Skeletal muscle satellite cell (primary cell): ENCODE measurements at regions not wholly inside any gene's neighbourhood (a gene's known extent, or its start where the extent isn't known, plus 50 kb on each side); places are given as distances from the start of the nearest gene placed in this dataset.

Experiments
- H3K27me3 ChIP-seq: 2 replicates; pipeline ENCODE4 v1.7.0; 2013; ENCODE audit warnings: low read length; ENCODE audit not compliant: control insufficient read depth, insufficient read depth
- H3K36me3 ChIP-seq: 2 replicates; pipeline ENCODE4 v1.7.0; 2013; ENCODE audit warnings: mild to moderate bottlenecking, control low read depth, low read length; ENCODE audit not compliant: insufficient read depth
- H3K4me1 ChIP-seq: 2 replicates; pipeline ENCODE4 v1.7.0; 2013; ENCODE audit warnings: low read length; ENCODE audit not compliant: control insufficient read depth, insufficient read depth
- H3K4me2 ChIP-seq: 2 replicates; pipeline ENCODE4 v1.7.0; 2013; ENCODE audit warnings: mild to moderate bottlenecking, low read length
- H3K4me3 ChIP-seq: 2 replicates; pipeline ENCODE4 v1.7.0; 2013; ENCODE audit warnings: low read length
- H3K9ac ChIP-seq: 2 replicates; pipeline ENCODE4 v1.7.0; 2013; ENCODE audit warnings: mild to moderate bottlenecking, low read depth, low read length, moderate library complexity
- H3K9me3 ChIP-seq: replicated peaks from 2 replicates; pipeline ENCODE4 v1.7.0; 2013; ENCODE audit warnings: mild to moderate bottlenecking, control low read depth, low read length

GRCh38 chr15:100801256-100801900 is 78.3 kb upstream of the ALDH1A3 start:
- no peaks in the 10 kb centered on the region for H3K36me3 ChIP-seq
- no peaks in the 10 kb centered on the region for H3K4me1 ChIP-seq
- no peak overlapping the region for H3K4me3 ChIP-seq
- no peak overlapping the region for H3K4me2 ChIP-seq
- peaks cover 4% of the 10 kb centered on the region for H3K27me3 ChIP-seq
- no peak overlapping the region for H3K9ac ChIP-seq
- no peaks in the 10 kb centered on the region for H3K9me3 ChIP-seq

DNA sequence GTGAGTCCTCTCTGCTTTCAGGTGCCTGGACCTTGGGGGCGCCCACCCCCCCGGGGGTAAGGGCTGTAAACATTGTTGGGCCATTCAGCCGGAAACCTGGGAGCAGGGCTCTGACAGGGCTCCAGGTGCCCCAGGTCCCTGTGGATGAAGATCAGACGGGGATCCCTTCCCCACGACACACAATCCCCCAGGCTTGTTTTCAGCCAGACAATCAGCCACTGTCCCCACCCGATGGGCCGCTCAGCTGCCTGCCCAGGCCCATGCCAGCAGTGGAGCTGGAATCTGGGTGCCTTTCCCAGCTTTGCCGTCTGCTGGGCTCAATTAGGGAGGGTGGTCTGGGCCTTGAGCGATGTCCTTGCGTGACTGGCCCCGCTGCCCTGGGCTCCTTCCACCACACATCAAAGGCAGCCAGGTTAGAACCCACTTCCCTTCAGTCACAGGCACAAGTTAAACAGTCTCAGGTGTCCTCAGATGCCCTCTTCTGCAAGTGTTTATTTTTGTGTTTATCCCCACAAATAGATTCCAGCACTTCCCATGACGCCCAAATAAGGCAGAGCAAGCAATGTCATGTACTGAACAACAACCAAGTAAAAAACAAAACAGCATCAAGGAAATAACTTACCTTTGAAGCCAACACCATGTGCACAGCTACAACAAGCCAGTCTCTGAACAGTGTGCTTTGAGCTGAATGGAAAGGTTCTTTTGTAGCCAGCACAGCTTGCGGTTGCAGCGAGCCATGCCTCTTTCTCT is 77.0 kb upstream of the ALDH1A3 start:
- H3K4me1 ChIP-seq: no peaks in the 10 kb centered on the region
- no peaks in the 10 kb centered on the region for H3K9me3 ChIP-seq
- H3K36me3 ChIP-seq: no peaks in the 10 kb centered on the region
- no peak overlapping the region for H3K9ac ChIP-seq
- no peak overlapping the region for H3K4me2 ChIP-seq
- H3K4me3 ChIP-seq: no peak overlapping the region
- H3K27me3 ChIP-seq: peaks cover 4% of the 10 kb centered on the region

DNA sequence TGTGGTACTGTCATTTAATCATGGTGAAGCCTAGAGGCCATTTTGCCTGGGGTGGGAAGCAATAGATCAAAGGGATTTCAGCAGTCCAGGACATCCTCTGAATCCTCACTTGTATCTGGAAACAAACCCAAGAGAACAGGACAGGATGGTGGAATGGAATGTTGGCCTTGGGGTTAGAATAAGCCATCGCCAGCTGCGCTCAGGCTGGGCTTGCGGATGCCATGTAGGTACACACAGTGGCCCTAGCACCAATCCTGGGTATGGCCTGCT is 76.5 kb upstream of the ALDH1A3 start:
- no peak overlapping the region for H3K4me2 ChIP-seq
- no peak overlapping the region for H3K9ac ChIP-seq
- H3K27me3 ChIP-seq: peaks cover 4% of the 10 kb centered on the region
- H3K4me3 ChIP-seq: no peak overlapping the region
- H3K4me1 ChIP-seq: no peaks in the 10 kb centered on the region
- no peaks in the 10 kb centered on the region for H3K36me3 ChIP-seq
- H3K9me3 ChIP-seq: no peaks in the 10 kb centered on the region

- Histone ChIP-seq H3K27me3 (peaks cover 4% of the 10 kb centered on the region), H3K4me2 (no peak overlapping the region), H3K9me3 (no peaks in the 10 kb centered on the region), H3K9ac (no peak overlapping the region), H3K4me3 (no peak overlapping the region), H3K36me3 (no peaks in the 10 kb centered on the region), H3K4me1 (peaks cover 9% of the 10 kb centered on the region)
These were observed 73.5 kb upstream of the ALDH1A3 start for GRCh38 chr15:100806157-100806556.

- H3K4me3 ChIP-seq: no peak overlapping the region
- H3K36me3 ChIP-seq: no peaks in the 10 kb centered on the region
- H3K4me2 ChIP-seq: no peak overlapping the region
- H3K9me3 ChIP-seq: no peaks in the 10 kb centered on the region
- H3K4me1 ChIP-seq: peaks cover 9% of the 10 kb centered on the region
- H3K27me3 ChIP-seq: peaks cover 4% of the 10 kb centered on the region
- no peak overlapping the region for H3K9ac ChIP-seq
These were observed 72.6 kb upstream of the ALDH1A3 start for GRCh38 chr15:100807028-100807427.

GRCh38 chr15:100808691-100809090 is 70.9 kb upstream of the ALDH1A3 start:
- Histone ChIP-seq H3K4me1 (peaks cover 9% of the 10 kb centered on the region), H3K4me3 (no peak overlapping the region), H3K4me2 (no peak overlapping the region), H3K36me3 (no peaks in the 10 kb centered on the region), H3K9me3 (no peaks in the 10 kb centered on the region), H3K9ac (no peak overlapping the region), H3K27me3 (no peaks in the 10 kb centered on the region)

DNA sequence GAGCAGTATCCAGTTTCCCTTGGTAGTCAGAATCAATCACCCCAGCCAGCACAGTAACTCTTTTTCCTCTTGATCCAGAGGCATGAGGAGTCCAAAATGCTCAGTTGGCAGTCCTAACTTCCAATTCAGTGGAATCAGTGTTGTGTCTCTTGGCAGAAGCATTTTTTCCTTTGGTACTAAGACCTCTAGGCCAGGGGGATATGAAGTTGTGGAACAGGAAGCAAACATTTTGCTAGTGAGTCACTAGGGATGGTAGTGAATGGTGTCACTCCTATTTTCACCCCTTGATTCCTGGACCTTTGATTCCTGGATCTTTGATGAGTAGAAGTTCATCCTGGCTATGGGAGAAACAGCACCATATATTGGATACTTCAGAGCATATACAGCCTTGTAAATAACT is 70.5 kb upstream of the ALDH1A3 start:
- Histone ChIP-seq H3K9me3 (no peaks in the 10 kb centered on the region), H3K4me2 (no peak overlapping the region), H3K4me1 (peaks cover 9% of the 10 kb centered on the region), H3K9ac (no peak overlapping the region), H3K36me3 (no peaks in the 10 kb centered on the region), H3K27me3 (no peaks in the 10 kb centered on the region), H3K4me3 (no peak overlapping the region)

DNA sequence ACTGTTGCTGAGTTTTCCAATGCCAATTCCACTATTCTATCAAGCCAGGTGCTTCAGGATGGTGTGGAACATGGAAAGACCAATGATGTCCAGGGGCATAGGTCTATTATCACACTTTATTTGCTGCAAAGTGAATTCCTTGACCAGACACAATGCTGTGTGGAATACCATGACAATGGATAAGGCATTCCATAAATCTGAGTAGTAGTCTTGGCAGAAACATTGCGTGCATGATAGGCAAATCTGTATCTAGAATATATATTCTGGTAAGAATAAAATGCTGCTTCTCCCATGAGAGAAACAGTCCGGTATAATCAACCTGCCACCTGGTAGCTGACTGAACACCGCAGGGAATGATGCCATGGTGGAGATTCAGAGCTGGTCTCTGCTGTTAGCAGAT is 70.0 kb upstream of the ALDH1A3 start:
- H3K4me2 ChIP-seq: no peak overlapping the region
- no peaks in the 10 kb centered on the region for H3K9me3 ChIP-seq
- H3K4me3 ChIP-seq: no peak overlapping the region
- no peaks in the 10 kb centered on the region for H3K36me3 ChIP-seq
- H3K27me3 ChIP-seq: no peaks in the 10 kb centered on the region
- H3K4me1 ChIP-seq: peaks cover 9% of the 10 kb centered on the region
- no peak overlapping the region for H3K9ac ChIP-seq

- Histone ChIP-seq H3K4me3 (no peak overlapping the region), H3K9me3 (no peaks in the 10 kb centered on the region), H3K36me3 (no peaks in the 10 kb centered on the region), H3K4me1 (peaks cover 9% of the 10 kb centered on the region), H3K9ac (no peak overlapping the region), H3K4me2 (no peak overlapping the region), H3K27me3 (no peaks in the 10 kb centered on the region)
These were observed 69.4 kb upstream of the ALDH1A3 start for GRCh38 chr15:100810229-100810628.

DNA sequence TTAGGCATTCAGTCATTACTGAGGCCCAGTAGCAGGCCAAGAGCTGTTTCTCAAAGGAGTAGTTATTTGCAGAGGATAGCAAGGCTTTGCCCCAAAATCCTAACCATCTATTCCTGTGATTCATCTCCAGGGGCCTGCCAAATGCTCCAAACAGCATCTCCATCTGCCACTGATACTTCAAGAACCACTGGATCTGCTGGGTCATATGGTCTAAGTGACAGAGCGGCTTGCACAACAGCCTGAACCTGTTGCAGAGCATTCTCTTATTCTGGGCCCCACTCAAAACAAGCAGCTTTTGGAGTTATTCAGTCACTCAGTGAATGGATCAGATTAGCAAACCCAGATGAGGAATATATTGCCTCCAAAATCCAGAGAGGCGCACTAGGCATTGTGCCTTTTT is 68.8 kb upstream of the ALDH1A3 start:
- Histone ChIP-seq H3K9ac (no peak overlapping the region), H3K27me3 (no peaks in the 10 kb centered on the region), H3K9me3 (no peaks in the 10 kb centered on the region), H3K36me3 (no peaks in the 10 kb centered on the region), H3K4me3 (no peak overlapping the region), H3K4me1 (peaks cover 9% of the 10 kb centered on the region), H3K4me2 (no peak overlapping the region)

DNA sequence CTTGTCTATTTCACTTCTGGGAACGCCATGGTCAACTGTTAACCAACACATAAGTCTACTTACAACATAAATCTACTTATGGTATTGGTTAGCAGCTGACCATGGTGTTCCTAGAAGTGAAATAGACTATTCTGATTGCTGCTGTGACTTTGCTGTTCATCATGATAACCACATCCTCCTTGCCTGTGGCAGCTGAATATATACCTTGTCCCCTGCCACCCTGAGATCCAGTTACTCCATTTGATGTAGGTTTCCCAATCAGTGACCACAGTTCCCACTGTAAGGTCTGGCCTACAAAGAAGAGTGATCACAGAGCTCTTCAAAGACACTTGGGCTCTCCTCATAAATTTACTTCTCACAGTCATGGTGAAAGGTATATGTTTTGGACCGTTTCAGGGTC is 66.8 kb upstream of the ALDH1A3 start:
- H3K36me3 ChIP-seq: no peaks in the 10 kb centered on the region
- no peaks in the 10 kb centered on the region for H3K27me3 ChIP-seq
- H3K4me3 ChIP-seq: no peak overlapping the region
- H3K4me1 ChIP-seq: peaks cover 9% of the 10 kb centered on the region
- no peak overlapping the region for H3K9ac ChIP-seq
- H3K9me3 ChIP-seq: no peaks in the 10 kb centered on the region
- H3K4me2 ChIP-seq: no peak overlapping the region

- Histone ChIP-seq H3K4me2 (no peak overlapping the region), H3K4me3 (no peak overlapping the region), H3K9me3 (no peaks in the 10 kb centered on the region), H3K4me1 (no peaks in the 10 kb centered on the region), H3K9ac (no peak overlapping the region), H3K36me3 (no peaks in the 10 kb centered on the region), H3K27me3 (no peaks in the 10 kb centered on the region)
These were observed 60.7 kb upstream of the ALDH1A3 start for GRCh38 chr15:100818927-100819326.
